SH-SY5Y (cell line): ENCODE measurements at regions not wholly inside any gene's neighbourhood (a gene's known extent, or its start where the extent isn't known, plus 50 kb on each side); places are given as distances from the start of the nearest gene placed in this dataset.

Experiments
- GATA2 ChIP-seq: IDR thresholded peaks from 2 replicates; pipeline ENCODE4 v1.6.1; 2011; ENCODE audit warnings: mild to moderate bottlenecking, low read depth, low read length
- GATA3 ChIP-seq: IDR thresholded peaks from 2 replicates; pipeline ENCODE4 v1.6.1; 2011; ENCODE audit warnings: low read depth, mild to moderate bottlenecking, low read length, moderate library complexity

DNA sequence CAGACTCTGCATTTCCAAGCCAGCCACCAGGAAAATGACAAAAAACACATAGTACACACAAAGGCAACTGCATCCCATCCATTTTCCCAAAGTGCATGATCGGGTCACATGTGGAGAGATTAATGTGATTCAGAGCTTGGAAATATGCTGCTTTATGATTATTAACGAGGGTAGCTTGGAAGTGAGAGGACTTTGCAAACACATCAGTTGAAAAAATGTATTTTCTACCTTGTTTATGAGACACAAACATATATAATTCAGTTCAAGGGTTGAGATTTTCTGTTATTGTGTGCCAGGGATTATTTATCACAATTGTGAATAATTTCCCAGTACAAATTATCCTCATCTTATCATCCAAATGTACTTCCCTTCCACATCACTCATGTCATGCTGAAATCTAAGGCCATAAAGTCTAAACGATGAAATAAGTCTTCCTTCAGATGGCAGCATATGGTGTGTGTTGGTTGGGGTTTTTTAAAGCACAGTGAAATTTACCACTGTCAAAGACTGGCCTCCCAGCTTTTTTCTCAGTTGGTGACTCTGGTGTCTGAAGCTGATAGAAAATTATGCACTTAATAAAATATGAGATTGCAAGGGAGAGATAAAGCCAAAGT lies 104.7 kb upstream of the ADAMTS18 start:
- no peak for TF ChIP-seq GATA2
- no peak for TF ChIP-seq GATA3
